Middle frontal gyrus (tissue), 1 donor: ENCODE measurements at regions not wholly inside any gene's neighbourhood (a gene's known extent, or its start where the extent isn't known, plus 50 kb on each side); places are given as distances from the start of the nearest gene placed in this dataset.
"Not testable (repeated sequence)": the region's sequence is repeated elsewhere in the genome, so short reads cannot be mapped to it uniquely, and the experiment has no call there.

Experiments
- DNase-seq: peaks from one replicate; pipeline ENCODE4 v3.0.0-alpha.2; 2015; ENCODE audit warnings: low spot score; ENCODE audit errors: extremely low spot score

DNA sequence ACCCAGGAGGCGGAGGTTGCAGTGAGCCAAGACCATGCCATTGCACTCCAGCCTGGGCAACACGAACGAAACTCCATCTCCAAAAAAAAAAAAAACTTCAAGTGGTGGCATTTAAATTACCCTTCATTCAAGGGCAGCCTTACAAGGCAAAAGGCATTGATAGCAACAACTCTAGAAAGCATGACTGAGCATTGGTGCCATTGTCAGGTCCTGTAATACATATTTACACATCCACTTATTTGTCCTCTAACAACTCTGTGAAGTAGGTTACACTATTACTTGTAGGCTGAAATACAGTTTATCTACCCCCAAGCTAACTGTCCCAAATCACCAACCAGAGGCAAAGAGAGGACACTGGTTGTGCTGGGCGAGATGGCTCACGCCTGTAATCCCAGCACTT lies 52.7 kb upstream of the LARP1 start:
- no peak for DNase-seq

- not testable (repeated sequence) for DNase-seq
These were observed 53.5 kb upstream of the LARP1 start for GRCh38 chr5:154701725-154702124.

GRCh38 chr5:154701181-154701580 lies 54.0 kb upstream of the LARP1 start:
- no peak for DNase-seq

DNA sequence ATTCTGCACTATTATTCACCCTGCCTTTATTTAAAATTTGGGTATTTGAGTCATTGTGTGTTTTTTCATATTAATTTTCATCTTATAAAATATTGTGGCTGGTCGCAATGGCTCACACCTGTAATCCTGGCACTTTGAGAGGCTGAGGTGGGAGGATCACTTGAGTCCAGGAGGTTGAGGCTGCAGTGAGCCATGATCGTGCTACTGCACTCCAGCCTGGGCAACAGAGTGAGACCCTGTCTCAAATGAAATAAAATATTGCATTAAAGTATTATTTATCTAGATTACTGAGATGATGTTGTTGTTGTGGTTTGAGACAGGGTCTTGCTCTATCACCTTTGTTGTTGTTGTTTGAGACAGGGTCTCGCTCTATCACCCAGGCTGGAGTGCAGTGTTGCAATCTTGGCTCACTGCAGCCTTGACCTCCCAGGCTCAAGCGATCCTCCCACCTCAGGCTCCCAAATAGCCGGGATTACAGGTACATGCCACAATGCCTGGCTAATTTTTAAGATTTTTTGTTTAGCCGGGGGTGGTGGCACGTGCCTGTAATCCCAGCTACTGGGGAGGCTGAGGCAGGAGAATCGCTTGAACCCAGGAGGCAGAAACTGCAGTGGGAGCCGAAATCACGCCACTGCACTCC lies 54.8 kb upstream of the LARP1 start:
- not testable (repeated sequence) for DNase-seq

DNA sequence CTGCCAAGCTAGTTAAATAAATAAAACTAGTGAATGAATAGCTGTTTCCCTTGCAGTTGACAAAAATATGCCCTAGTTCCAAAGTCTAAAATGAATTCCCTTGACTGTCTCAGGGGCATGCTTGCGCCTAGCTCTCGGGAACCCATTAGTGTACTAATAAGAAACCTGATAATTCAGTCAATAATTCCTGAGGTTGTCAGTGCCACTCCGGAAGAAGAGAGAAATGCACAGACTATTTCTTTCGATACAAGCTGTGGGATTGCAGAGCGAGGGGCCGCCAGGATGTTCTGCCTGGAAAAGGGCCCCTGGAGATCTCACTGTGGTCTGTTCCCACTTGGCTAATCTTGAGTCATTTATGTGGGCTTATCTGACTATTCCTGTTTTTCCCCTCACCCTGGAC lies 56.4 kb upstream of the LARP1 start:
- no peak for DNase-seq

GRCh38 chr5:154697371-154697770 lies 57.8 kb upstream of the LARP1 start:
- no peak for DNase-seq

DNA sequence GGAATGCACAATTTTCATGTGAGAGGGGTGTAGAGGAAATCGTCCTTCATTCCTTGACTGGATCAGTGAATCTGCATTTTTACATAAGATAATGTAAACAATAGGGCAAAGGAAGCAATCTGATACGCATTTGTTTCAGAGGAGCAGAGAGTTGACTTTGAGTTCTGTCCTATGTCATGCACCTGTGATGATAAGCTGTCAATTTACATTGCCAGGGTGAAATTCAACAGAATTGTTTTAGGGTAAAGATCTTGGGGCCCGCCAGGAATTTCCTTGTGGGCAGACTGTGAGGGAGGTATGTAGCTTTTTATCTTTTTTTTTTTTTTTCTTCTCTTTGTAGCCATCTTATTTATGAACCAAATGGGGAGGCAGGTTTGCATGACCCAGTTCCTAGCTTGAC lies 58.3 kb upstream of the LARP1 start:
- no peak for DNase-seq

GRCh38 chr5:154694159-154694558 lies 61.0 kb upstream of the LARP1 start:
- no peak for DNase-seq

GRCh38 chr5:154690488-154690887 lies 64.7 kb upstream of the LARP1 start:
- DNase-seq, result no peak

- no peak for DNase-seq
These were observed 68.7 kb upstream of the LARP1 start for GRCh38 chr5:154686490-154686889.

GRCh38 chr5:154683101-154683880 lies 71.9 kb upstream of the LARP1 start:
- DNase-seq, result no peak

- no peak for DNase-seq
These were observed 75.7 kb upstream of the LARP1 start for GRCh38 chr5:154679501-154679900.

DNA sequence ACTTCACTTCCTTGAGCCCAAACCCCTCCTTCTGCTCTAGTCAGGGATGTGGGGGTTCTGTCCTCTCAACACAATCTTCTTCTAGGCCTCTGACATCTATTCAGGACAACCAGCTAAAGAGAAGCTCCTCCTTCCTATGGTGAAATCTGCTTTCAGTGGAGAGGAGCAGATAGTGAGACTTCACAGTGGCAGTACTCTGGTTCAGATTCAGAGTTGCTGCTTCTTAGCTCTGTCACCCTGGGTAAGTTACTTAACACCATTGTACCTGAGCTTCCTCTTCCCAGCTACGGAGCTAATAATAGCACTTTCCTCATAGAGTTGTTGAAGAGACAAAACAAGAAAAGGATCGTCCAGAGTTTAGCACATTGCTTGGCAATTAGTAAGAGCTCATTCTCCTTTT lies 77.3 kb upstream of the LARP1 start:
- DNase-seq, result no peak

GRCh38 chr5:154676508-154676907 lies 78.7 kb upstream of the LARP1 start:
- no peak for DNase-seq

DNA sequence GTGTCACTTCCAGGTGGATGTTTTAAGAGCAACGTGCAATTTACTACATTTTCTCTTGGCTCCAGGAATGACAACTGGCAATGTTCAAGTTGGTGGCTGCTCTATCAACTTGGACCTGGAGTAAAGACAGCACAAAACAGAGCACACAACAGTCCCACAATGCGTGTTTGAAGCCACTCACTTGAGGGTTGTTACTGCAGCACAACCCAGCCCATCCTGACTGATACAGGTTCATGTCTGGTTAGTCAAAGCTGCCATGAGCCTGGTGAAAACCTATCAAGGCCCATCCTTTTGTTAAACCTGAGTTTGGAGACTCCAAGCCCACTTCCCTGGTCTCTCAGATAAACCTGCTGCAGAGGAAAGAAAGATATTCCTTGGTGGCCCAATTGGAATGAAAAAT lies 81.1 kb upstream of the LARP1 start:
- no peak for DNase-seq

DNA sequence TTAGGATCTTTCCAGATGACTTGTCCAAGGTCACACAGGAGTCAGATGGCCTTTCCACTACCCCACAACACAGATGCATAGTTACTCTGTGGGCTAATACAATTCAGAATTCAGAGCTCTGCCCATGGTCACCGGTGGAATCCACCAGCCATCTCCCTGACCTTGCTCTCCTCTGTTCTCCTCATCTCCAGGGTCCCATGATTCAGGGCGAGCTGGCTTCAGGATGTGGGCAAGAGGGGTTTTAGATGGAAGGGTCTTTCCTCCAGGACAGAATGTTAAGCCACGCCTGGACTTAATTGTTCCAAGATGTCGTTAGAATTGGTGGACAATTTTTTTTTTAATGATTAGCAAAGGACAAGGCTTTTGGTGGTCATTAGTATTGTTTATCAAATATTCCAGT lies 81.7 kb upstream of the LARP1 start:
- DNase-seq, result no peak

DNA sequence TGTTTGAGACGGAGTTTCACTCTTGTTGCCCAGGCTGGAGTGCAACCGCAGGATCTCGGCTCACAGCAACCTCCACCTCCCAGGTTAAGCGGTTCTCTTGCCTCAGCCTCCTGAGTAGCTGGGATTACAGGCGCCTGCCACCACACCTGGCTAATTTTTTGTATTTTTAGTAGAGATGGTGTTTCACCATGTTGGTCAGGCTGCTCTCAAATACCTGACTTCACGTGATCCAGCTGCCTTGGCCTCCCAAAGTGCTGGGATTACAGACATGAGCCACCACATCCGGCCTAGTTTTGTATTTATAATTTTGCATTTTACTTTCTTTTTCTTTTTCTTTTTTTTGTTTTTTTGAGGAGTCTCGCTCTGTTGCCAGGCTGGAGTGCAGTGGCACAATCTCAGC lies 85.3 kb upstream of the LARP1 start:
- DNase-seq, result not testable (repeated sequence)

DNA sequence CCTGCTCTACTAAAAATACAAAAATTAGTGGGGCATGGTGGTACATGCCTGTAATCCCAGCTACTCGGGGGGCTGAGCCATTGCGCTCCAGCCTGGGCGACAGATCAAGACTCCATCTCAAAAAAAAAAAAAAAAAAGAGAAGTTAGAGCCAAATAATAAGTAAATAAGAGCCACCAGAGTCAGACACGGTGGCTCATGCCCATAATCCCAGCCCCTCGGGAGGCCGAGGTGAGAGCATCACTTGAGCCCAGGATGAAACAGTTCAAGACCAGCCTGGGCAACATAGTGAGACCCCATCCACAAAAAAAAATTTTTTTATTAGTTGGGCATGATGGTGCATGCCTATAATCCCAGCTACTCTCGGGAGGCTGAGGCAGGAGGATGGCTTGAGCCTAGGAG lies 85.8 kb upstream of the LARP1 start:
- DNase-seq, result no peak

DNA sequence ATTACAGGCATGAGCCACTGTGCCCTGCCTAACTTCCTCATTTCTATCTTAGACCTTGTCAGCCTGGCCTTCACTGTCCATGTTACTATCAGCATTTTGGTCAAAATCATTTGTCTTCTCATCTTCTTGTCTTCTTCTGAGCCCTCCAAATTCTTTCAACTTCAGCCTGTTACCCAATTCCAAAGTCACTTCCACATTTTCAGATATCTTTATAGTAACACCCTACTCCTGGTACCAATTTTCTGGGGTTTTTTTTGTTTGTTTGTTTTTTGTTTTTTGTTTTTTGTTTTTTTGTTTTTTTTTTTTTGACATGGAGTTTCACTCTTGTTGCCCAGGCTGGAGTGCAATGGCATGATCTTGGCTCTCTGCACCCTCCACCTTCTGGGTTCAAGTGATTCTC lies 90.3 kb upstream of the LARP1 start:
- DNase-seq, result no peak

GRCh38 chr5:154663424-154663823 lies 91.8 kb upstream of the LARP1 start:
- DNase-seq, result no peak

DNA sequence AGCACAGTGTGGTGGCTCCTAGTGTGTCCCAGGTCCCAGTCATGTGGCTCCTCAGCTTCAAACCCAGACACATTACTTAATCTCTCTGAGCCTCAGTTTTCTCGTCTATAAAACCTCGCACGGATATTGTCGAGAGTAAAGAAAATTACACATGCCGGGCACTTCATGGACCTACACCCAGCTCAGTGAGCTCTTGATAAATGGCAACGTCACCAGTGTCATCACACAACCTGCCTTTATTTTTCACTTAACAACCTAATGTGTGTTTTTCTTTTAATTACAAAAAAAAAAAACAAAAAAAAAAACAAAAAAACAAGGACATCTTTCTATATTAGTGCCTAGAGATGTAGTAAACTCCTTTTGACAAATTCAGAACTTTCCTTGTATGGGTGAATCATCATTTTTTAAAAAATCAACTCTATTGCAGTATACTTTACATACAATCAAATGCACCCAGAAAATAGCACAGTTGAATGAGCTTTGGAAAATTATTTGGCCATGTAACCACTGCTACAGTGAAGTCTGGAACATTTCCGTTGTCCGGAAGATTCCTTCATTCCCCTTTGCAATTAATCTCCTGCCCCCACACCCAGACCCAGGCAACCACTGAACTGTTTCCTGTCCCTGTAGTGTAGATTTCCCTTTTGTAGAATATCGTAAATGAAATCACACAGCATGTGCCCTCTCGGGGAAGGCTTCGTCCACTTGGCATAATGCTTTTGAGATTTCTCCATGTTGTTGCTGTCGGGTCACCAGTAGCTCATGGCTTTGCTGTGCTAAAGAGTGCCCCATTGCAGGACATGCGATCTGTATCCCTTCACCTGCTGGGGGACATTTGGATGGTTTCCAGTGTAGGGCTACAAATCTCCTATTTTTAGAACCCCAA lies 100.4 kb upstream of the LARP1 start:
- DNase-seq, result no peak
